Coronary artery (tissue), 2 donors: ENCODE measurements at regions not wholly inside any gene's neighbourhood (a gene's known extent, or its start where the extent isn't known, plus 50 kb on each side); places are given as distances from the start of the nearest gene placed in this dataset.

ENCODE experiments used
- DNase-seq: peaks from one replicate; pipeline ENCODE4 v3.0.0-alpha.2; 2017; ENCODE audit warnings: low spot score
- H3K27ac ChIP-seq, 2 donors: fragments of 200-600 bp; sonication (generic); one replicate each; pipeline ENCODE4 v1.5.1; 2016 to 2019
- H3K4me3 ChIP-seq: fragments of 200-600 bp; sonication (generic); 2 replicates; pipeline ENCODE4 v1.5.1; 2016; ENCODE audit warnings: mild to moderate bottlenecking, moderate library complexity
- CTCF ChIP-seq: fragments of 200-600 bp; sonication (generic); IDR thresholded peaks from one replicate; pipeline ENCODE4 v1.5.1; 2019; ENCODE audit warnings: antibody characterized with exemption

GRCh38 chr12:30006021-30006420 is 222.3 kb upstream of the TMTC1 start:
- DNase-seq: no peak
- no peak for TF ChIP-seq CTCF
- H3K27ac ChIP-seq: peak overlapping the region; percentile 41 to 82
- no peak overlapping the region for H3K4me3 ChIP-seq

GRCh38 chr12:30003321-30003720 is 219.6 kb upstream of the TMTC1 start:
- no peak for TF ChIP-seq CTCF
- DNase-seq: no peak

GRCh38 chr12:30002677-30003076 is 218.9 kb upstream of the TMTC1 start:
- Histone ChIP-seq H3K4me3 (no peak overlapping the region), H3K27ac (no peak overlapping the region)
- no peak for TF ChIP-seq CTCF
- DNase-seq: no peak

More at GRCh38 chr12:30003321-30003720, 219.6 kb upstream of the TMTC1 start:
- no peak overlapping the region for H3K4me3 ChIP-seq
- no peak overlapping the region for H3K27ac ChIP-seq

GRCh38 chr12:30000401-30000800 is 216.7 kb upstream of the TMTC1 start:
- no peak overlapping the region for H3K4me3 ChIP-seq
- no peak for DNase-seq
- no peak overlapping the region for H3K27ac ChIP-seq
- no peak for TF ChIP-seq CTCF

- Histone ChIP-seq H3K4me3 (no peak overlapping the region), H3K27ac (no peak overlapping the region)
- no peak for DNase-seq
- no peak for TF ChIP-seq CTCF
Observed at GRCh38 chr12:29996993-29997392, 213.3 kb upstream of the TMTC1 start.

- no peak for TF ChIP-seq CTCF
Observed at GRCh38 chr12:29992366-29992765, 208.6 kb upstream of the TMTC1 start.

GRCh38 chr12:29991924-29992323 is 208.2 kb upstream of the TMTC1 start:
- Histone ChIP-seq H3K4me3 (no peak overlapping the region), H3K27ac (no peak overlapping the region)
- no peak for TF ChIP-seq CTCF
- no peak for DNase-seq

More at GRCh38 chr12:29992366-29992765, 208.6 kb upstream of the TMTC1 start:
- no peak overlapping the region for H3K27ac ChIP-seq
- H3K4me3 ChIP-seq: no peak overlapping the region
- no peak for DNase-seq
